ENCODE measurements at regions not wholly inside any gene's neighbourhood (a gene's known extent, or its start where the extent isn't known, plus 50 kb on each side); places are given as distances from the start of the nearest gene placed in this dataset.
"Not testable (repeated sequence)": the region's sequence is repeated elsewhere in the genome, so short reads cannot be mapped to it uniquely, and the experiment has no call there.

DNA sequence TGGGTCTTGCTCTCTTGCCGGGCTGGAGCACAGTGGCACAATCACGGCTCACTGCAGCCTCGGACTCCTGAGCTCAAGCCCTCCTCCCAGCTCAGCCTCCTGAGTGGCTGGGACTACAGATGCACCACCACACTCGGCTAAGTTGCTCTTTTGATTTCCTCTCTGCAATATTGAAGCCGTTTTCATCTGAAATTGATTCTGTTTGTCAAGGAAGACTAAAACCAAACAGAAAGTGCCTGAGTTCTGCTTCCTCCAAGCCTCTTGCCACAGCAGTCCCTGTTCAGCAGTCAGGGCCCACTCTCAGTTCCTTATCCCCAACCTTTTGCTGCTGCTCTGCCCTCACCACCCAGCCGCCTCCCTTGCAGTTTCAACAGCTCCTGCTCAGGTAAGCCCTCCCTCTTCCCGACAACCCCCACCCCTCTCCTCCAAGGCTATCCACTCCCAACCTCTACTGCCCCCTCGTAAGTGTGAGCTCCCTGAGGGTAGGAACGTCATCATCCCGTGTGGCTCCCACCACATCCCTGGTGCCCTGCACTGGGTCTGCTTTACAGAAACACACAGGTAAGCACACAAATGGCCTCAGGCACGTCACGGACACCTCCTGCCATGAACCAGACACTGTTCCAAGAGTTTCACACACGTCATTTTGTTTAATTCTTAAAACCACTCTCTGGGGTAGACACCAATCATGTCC lies 70.7 kb upstream of the TAB2 start:
- no peak for DNase-seq

DNA sequence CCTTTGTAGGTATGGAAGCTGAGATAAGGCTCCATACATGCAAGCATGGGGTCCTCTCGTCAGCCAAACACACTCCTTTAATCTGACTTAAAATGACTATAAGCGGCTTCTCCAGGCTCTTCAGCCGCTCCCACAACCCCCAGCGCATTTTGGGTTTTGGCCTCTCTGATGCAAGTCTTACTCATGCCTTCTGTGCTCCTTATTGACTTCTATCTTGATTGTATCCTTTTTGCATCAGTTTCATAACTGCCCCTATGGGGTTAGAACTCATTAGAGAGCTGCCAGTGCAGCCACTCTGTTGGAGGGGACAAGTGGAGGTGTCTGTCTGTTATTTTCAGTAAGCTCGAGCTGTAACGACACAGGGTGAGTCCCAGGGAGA lies 70.1 kb upstream of the TAB2 start:
- DNase-seq, result no peak

DNA sequence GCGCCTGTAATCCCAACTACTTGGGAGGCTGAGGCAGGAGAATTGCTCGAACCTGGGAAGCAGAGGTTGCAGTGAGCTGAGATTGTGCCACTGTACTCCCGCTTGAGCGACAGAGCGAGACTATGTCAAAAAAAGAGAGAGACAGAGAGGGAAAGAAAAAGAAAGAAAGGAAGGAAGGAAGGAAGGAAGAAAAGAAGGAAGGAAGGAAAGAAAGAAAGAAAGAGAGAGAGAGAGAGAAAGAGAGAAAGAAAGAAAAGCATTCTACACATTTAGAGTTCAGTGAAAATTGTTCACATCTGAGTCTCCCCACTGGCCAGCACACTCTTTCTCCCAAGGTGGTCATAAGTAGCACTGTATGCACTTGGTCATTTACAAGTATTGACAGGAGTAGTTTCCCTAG lies 69.2 kb upstream of the TAB2 start:
- DNase-seq, result not testable (repeated sequence)

DNA sequence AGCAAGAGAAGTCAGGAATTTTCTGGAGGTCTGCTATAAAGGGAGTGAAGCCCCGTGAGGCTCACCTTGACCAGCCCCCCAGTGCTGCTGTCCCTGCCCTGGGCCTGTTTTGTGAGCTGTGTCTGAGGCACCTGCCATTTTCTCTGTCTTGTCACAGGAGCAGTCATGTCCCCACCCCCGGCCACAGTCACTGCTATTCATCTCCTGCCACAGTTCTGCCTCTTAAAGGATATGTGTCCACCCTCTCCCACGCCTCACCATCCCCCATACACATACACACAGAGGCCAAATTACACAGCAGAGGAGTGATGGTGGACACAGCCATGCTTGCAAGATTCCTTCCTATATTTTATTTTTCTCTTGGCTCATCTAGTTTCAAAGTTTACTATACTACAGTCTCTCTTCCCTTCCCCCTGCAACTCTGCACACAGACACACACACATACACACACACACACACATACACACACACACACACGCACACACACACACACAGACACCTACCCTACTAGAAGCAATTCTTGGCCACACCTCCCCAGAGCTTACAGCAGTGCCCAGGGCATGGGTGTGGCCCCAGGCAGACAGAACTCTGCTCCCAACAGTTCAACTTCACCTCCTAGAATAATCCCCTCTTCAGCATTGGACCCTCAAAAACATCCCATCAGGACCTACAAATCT lies 68.7 kb upstream of the TAB2 start:
- no peak for DNase-seq

DNA sequence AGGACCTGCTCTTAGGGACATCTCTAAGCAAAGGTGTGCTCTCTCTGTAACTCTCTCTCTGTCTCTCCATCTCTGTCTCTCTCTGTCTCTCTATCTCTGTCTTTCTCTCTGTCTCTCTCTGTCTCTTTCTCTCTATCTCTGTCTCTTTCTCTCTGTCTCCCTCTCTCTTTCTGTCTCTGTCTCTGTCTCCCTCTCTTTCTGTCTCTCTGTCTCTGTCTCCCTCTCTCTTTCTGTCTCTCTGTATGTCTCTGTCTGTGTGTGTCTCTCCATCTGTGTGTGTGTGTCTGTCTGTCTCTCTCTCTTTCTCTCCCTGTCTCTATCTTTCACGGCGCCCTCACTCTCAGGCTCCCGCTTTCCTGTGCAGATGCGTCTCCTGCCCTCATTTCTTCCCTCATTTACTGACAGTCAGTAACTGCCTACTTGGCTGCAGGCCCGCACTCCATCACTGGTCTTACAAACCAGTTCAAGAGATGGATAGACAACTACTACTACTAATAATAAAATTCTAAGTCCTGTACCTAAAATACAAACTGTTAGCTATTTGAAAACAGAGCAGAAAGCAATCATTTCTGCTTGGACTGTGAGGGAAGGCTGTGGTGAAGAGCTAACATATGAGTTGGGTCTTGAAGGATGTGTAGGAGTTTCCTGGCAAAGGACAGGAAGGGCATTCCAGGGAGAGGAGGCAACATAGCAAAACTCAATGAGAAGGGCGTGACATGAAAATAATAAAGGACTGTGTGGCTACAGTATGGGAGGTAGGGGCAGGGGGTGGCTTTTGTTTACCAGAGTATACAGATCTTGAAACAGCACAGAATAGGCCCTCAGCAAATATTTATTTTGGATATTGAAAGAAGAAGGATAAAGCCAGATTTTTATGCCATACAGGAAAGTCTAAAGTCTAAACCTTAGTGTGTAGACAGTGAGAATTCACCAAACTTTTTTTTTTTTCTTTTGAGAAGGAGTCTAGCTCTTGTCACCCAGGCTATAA lies 67.8 kb upstream of the TAB2 start:
- no peak for DNase-seq

DNA sequence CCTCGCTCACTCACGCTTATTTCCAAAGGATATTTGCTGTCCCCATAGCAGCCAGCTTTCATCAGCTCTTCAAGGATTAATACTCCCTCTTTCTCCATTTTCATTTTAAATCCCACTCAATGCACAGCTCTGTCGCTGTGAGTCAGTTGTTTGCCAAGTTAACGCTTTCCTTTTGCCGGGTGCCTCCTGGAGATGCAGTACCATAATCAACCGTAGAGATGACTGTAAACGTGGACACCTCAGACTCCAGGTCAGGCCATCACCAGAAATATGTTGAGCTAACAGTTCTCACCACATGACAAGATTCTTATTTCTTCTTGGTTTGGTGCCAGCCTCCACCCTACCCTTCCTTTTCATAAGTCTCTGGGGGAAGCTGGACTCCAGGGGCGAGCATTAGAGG lies 66.6 kb upstream of the TAB2 start:
- DNase-seq, result no peak

DNA sequence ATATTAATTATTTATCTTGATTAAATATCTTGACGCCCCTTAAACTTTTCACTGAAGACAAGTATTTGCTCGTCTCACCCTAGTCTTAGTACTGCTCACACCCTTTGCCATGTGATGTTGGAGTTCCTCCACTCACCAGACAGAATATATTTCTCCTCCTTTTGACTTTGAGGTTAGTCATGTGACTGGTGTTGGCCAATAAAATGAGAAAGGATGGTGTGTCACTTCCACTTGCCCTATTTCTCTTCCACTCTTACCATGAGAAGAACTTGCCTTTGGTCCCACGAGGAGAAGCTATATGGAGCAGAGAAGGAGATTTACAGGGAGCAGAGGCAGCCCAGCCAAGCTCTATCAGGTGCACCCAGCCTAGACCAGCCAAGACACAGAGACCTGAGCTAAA lies 64.9 kb upstream of the TAB2 start:
- DNase-seq, result no peak

DNA sequence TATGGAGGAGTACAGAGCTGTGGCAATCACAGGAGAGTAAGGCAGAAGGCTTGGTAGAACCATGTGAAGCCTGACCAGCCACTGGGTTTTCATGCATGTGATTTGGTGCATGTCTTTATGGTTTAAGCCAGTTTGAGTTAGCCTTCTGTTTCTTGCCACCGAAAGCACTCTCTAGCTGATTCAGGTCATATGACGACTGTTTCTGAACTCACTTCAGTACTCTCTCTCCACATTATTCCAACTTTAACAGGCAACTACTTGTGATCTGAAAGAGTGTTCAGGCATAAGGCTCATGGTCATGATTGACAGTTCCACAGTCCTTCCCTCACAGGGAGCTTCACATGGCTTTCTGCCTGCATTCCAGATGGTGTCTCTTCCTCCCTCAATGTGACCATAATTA lies 63.3 kb upstream of the TAB2 start:
- no peak for DNase-seq

DNA sequence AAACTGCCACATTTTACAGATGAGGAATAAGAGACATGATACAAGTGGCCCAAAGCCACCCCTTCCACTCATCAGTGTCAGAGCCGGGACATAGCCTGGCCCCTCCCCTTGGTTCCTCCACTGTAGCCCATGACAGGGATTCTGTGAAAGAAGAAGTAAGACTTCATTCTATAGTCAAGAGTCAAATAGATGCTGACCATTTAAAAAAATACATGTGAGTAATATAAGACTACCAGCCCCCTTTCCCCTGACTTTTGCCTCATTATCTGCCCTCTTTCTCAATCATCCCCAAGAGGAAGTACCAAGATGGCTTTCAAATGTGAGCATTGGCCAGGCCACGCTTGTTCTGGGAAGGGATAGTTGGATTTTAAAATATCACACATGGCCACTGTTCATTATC lies 57.8 kb upstream of the TAB2 start:
- DNase-seq, result no peak

DNA sequence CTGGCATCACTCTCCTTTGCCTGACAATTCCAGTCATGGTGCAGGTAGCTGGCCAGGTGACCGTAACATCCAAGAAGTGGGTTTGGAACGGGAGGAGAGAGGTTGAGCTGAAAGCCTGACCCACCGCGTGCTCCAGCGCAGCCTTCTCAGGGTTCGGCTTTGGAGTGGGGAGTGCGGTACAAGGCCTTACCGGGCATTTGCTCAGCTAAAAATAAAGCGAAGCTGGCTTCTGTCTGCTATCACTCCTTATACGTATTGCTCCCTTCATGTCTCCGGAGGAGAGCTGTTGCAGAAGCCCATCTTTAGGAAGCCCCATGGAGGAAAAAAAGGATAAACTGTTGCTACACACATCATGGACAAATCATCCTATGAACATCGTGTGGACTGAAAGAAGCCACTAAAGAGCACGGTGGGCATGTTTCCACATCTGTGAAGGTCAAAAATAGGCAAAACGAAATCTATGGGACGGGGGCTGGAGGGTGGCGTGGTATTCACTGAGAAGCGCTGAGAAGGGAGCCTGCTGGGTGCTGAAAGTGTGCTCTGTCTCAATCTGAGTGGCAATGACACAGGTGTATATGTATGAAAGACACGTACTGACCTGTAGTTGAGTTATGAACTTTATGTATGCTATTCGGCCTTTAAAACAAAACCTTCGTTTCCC lies 57.2 kb upstream of the TAB2 start:
- no peak for DNase-seq

DNA sequence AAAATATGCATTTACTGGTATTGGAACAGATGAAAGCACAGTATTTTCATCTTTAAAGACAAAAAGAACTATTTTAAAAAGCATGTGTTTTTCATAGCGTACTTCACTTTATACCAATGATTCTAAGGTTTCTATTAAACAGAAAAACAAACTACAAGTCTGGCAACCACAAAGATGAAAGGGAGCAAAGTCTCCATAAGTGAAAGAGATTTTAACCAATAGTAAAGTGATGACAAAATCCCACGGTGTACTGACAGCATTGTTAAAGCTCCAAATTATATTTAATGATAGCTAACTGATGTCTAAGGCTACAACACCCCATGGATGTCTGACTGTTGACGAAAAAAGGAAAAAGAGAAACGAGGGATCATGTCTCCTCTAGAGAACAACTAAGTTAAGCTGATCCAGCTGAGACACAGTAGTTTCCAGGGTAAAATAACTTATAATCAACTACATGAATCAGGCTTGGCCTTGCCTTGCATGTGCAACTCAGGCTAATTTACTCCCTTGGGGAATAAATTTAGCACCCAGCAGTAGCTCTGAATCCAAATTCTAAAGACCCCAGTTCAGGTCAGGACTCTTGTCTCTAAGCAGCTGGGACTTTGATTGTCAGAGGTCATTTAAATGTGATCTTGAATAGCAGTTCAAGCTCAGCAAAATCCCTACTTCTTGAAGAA lies 56.0 kb upstream of the TAB2 start:
- no peak for DNase-seq

DNA sequence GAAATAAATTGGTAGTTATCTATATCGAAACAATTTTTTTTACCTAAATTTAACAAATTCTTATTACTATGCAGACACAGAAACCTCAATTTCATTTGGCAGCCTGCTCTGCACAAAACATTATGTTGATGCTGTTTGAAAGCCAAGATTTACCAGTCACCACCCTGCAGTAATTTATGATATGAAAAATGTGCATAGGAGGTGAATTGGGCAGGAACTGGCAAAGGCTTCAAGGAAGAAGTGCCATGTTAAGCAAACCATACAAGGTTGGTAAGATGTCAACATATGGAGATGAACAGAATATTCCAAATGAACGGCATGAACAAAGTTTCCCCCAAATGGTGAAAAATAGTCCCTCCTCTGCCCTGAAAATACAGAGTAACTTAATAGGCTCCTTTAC lies 54.2 kb upstream of the TAB2 start:
- DNase-seq, result no peak

DNA sequence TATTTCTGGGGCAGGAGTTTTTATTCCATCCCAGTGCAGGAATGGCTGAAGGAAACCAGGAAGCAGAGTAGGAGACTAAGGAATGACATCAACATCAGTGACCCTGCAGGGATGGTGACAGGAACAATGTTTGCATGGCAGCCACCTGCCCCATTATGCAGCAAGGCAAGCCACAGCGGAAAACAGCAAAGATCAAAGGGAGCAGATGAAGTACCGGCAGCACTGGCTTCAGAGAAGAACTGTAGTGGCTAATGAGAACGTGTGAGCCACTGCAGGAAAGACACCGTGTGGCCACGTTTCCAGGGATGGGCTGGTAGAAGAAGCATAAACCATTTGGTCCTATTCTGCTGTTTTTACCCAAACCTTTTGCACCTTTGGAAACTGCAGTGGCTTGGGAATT lies 52.9 kb upstream of the TAB2 start:
- DNase-seq, result no peak

DNA sequence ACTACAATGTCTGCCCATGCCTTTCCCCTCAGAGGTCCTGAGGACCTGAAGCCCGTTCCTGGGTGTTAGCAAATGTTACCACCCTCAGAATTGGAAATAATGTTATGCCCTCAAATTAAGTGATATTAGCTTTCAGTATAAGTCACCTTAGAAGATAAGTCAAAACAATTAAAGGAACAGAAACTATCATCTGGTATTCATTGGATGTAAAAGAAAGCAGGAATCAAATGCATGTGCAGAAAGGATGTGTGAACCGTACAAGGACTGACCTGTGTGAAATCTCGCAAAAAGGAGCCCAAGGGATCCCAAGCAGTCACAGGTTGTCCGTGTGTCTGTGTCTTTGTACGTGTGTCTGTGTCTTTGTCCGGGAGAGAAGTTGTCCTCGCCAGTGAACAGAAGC lies 51.6 kb upstream of the TAB2 start:
- DNase-seq, result no peak

DNA sequence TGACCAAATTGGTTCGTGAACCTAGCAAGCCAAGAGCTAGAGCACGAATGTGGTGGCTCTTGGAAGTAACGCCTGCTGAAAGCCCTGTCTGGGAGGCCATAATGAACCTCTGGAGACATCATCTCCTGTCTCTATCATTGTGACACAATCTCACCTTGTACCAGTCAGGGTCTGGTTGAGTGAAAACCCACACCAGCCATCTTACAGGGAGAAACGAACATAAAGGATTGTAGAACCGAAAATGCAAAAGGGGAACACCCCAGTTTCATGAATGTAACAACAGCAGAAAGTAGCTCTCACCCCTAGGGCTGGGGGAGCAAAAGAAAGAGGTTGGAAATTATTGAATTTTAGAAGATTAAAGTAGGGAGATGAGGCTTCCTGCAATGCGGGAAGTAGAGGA lies 50.9 kb upstream of the TAB2 start:
- no peak for DNase-seq

DNA sequence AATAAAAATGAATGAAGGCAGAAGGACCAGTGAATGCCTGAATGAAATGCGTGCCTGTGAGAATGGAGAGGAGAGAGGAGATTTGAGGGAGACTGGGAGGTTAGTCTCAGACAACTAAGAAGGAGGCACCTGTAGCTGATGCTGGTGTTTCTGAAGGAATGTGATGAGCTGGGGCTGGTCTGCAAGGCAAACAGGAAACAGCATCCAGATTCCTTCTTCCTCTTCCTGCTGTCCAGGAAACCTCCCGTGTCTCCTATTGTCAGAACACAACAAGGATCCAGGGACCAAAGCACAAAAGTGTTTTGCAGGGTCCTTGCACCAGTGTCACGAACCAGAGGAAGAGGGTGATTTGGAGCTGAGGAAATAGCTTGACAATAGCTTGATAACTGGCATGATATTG lies 50.4 kb upstream of the TAB2 start:
- no peak for DNase-seq

DNA sequence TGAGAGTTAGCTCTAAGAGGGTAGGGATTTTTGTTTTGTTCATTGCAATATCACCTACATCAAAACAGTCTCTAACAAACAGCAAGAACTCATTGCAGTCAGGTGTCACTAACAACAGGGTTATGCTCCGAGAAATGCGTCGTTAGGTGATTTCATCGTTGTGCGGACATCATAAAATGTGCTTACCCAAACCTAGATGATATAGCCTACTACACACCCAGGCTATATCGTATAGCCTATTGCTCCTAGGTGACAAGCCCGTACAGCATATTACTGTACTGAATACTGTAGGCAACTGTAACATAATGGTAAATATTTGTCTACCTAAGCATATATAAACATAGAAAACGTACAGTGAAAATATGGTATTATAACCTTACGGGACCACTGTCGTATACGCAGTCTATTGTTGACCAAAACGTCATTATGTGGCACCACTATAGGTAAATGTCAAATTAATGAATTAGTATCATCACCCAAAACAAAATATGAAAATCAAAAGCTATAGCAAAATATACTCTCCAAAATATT lies 49.9 kb upstream of the TAB2 start:
- no peak for DNase-seq

All from fibroblast of skin of right biceps (primary cell).